H1 (cell line): ENCODE measurements at regions not wholly inside any gene's neighbourhood (a gene's known extent, or its start where the extent isn't known, plus 50 kb on each side); places are given as distances from the start of the nearest gene placed in this dataset.

Experiments
- CTCF ChIA-PET: fragments of 300-600 bp; sonication (Branson Sonifier 250); formaldehyde crosslinking; loops from one replicate; lab custom pipeline; 2021; ENCODE audit not compliant: partially characterized antibody; lab: Charles Lee
- POLR2A ChIA-PET: fragments of 300-600 bp; sonication (Branson Sonifier 250); formaldehyde crosslinking; loops from one replicate; lab custom pipeline; 2021; ENCODE audit warnings: inconsistent platforms; ENCODE audit not compliant: partially characterized antibody; lab: Charles Lee
- DNase-seq, 2 experiments: peaks; one replicate each; pipeline versions ENCODE4 v3.0.0 to v3.0.0-alpha.2; 2010 to 2022; ENCODE audit warnings: low spot score in 2 of 2, low read depth in 1 of 2, mixed read lengths in 1 of 2
- FAIRE-seq: peaks from 2 replicates; lab custom pipeline; 2011; peaks lifted over from hg19 to GRCh38; lab: Jason Lieb, UNC
- H2AFZ ChIP-seq: 2 replicates; pipeline ENCODE4 v1.8.1; 2012; ENCODE audit warnings: low read length, inconsistent platforms
- H2AK5ac ChIP-seq: 2 replicates; pipeline ENCODE4 v1.6.1; 2013; ENCODE audit warnings: low read depth, low read length
- H2BK120ac ChIP-seq: replicated peaks from 2 replicates; pipeline ENCODE3; 2013; ENCODE audit warnings: low read depth, low read length, inconsistent platforms
- H2BK12ac ChIP-seq: 2 replicates; pipeline ENCODE4 v1.6.1; 2013; ENCODE audit warnings: low read depth, low read length
- H2BK15ac ChIP-seq: 2 replicates; pipeline ENCODE4 v1.6.1; 2013; ENCODE audit warnings: low read length
- H2BK20ac ChIP-seq: 2 replicates; pipeline ENCODE4 v1.6.1; 2013; ENCODE audit warnings: low read length
- H2BK5ac ChIP-seq: 2 replicates; pipeline ENCODE4 v1.6.1; 2013; ENCODE audit warnings: low read depth, low read length
- H3K14ac ChIP-seq: 2 replicates; pipeline ENCODE4 v1.6.1; 2013; ENCODE audit warnings: inconsistent platforms; ENCODE audit not compliant: insufficient read length
- H3K18ac ChIP-seq: 2 replicates; pipeline ENCODE4 v1.6.1; 2013; ENCODE audit warnings: low read length; ENCODE audit errors: extremely low read depth
- H3K23ac ChIP-seq: 2 replicates; pipeline ENCODE4 v1.6.1; 2013; ENCODE audit warnings: inconsistent platforms; ENCODE audit not compliant: insufficient read length
- H3K23me2 ChIP-seq: 2 replicates; pipeline ENCODE4 v1.6.1; 2013; ENCODE audit warnings: low read depth, low read length
- H3K27ac ChIP-seq: 2 replicates; pipeline ENCODE4 v1.6.1; 2011; ENCODE audit warnings: low read depth, low read length, inconsistent platforms
- H3K27me3 ChIP-seq, 4 experiments: replicated peaks in 1 of 4; 1 replicate in 1 of 4; 2 replicates in 3 of 4; pipeline versions ENCODE4 v1.6.1 to v1.8.1; 2011 to 2013; ENCODE audit warnings: low read length in 3 of 4, mild to moderate bottlenecking in 3 of 4, inconsistent platforms in 2 of 4, mixed read lengths in 2 of 4, moderate library complexity in 1 of 4; ENCODE audit not compliant: control insufficient read depth in 3 of 4, insufficient read depth in 3 of 4; ENCODE audit errors: extremely low read depth in 1 of 4
- H3K36me3 ChIP-seq, 4 experiments: 2 replicates each; pipeline versions ENCODE4 v1.6.1 to v1.8.1; 2011 to 2013; ENCODE audit warnings: mild to moderate bottlenecking in 4 of 4, low read length in 3 of 4, moderate library complexity in 2 of 4, control low read depth in 1 of 4, inconsistent platforms in 1 of 4; ENCODE audit not compliant: insufficient read depth in 4 of 4, control insufficient read depth in 2 of 4
- H3K4ac ChIP-seq: replicated peaks from 2 replicates; pipeline ENCODE3; 2013; ENCODE audit warnings: low read length, low read depth, mixed read lengths, inconsistent platforms; ENCODE audit not compliant: insufficient read length
- H3K4me1 ChIP-seq, 4 experiments: replicated peaks in 1 of 4; 1 replicate in 1 of 4; 2 replicates in 3 of 4; pipeline versions ENCODE4 v1.6.1 to v1.8.1; 2011 to 2013; ENCODE audit warnings: low read length in 3 of 4, inconsistent platforms in 2 of 4, mixed read lengths in 1 of 4; ENCODE audit not compliant: insufficient read depth in 4 of 4, control insufficient read depth in 3 of 4
- H3K4me2 ChIP-seq, 2 experiments: 2 replicates each; pipeline versions ENCODE4 v1.6.1 to v1.8.1; 2011 to 2013; ENCODE audit warnings: low read depth in 2 of 2, low read length in 2 of 2, control low read depth in 1 of 2, inconsistent platforms in 1 of 2, mild to moderate bottlenecking in 1 of 2; ENCODE audit not compliant: insufficient read depth in 1 of 2
- H3K4me3 ChIP-seq, 4 experiments: fragments of 200-600, 300-600 bp in 1 of 4; sonication (generic), shearing (Covaris generic), sonication (Bioruptor Twin) in 1 of 4; 2 replicates each; pipeline versions ENCODE4 v1.5.1 to v1.8.1; 2011 to 2016; ENCODE audit warnings: low read length in 4 of 4, low read depth in 3 of 4, control low read depth in 2 of 4, inconsistent platforms in 2 of 4, mild to moderate bottlenecking in 2 of 4, mixed read lengths in 1 of 4, moderate library complexity in 1 of 4; ENCODE audit not compliant: insufficient read depth in 2 of 4; ENCODE audit errors: extremely low read depth in 1 of 4
- H3K56ac ChIP-seq: replicated peaks from 2 replicates; pipeline ENCODE3; 2013; ENCODE audit warnings: low read depth, mild to moderate bottlenecking, mixed read lengths, low read length, inconsistent platforms; ENCODE audit not compliant: insufficient read length
- H3K79me1 ChIP-seq: 2 replicates; pipeline ENCODE4 v1.6.1; 2013; ENCODE audit warnings: low read depth, low read length, control low read depth
- H3K79me2 ChIP-seq, 2 experiments: 2 replicates each; pipeline versions ENCODE4 v1.6.1 to v1.8.1; 2012 to 2013; ENCODE audit warnings: low read length in 2 of 2, mild to moderate bottlenecking in 2 of 2, inconsistent platforms in 1 of 2; ENCODE audit not compliant: insufficient read depth in 2 of 2, control insufficient read depth in 1 of 2
- H3K9ac ChIP-seq, 4 experiments: replicated peaks in 1 of 4; 1 replicate in 1 of 4; 2 replicates in 3 of 4; pipeline versions ENCODE4 v1.6.1 to v1.8.1; 2011 to 2013; ENCODE audit warnings: low read depth in 3 of 4, low read length in 3 of 4, control low read depth in 2 of 4, mild to moderate bottlenecking in 2 of 4, moderate library complexity in 2 of 4, inconsistent platforms in 1 of 4; ENCODE audit errors: extremely low read depth in 1 of 4
- H3K9me3 ChIP-seq, 2 experiments: 2 replicates each; pipeline versions ENCODE4 v1.6.1 to v1.8.1; 2012 to 2013; ENCODE audit warnings: mild to moderate bottlenecking in 2 of 2, moderate library complexity in 2 of 2, control low read depth in 1 of 2, inconsistent platforms in 1 of 2, low read depth in 1 of 2, low read length in 1 of 2, mixed read lengths in 1 of 2; ENCODE audit not compliant: insufficient read depth in 2 of 2
- H4K20me1 ChIP-seq, 2 experiments: replicated peaks in 1 of 2; 2 replicates each; pipeline versions ENCODE3 to v1.8.1; 2011 to 2013; ENCODE audit warnings: inconsistent platforms in 2 of 2, low read length in 2 of 2, mild to moderate bottlenecking in 1 of 2; ENCODE audit not compliant: insufficient read depth in 2 of 2, control insufficient read depth in 1 of 2
- H4K5ac ChIP-seq: 2 replicates; pipeline ENCODE4 v1.6.1; 2013; ENCODE audit warnings: low read length, low read depth, mixed read lengths, inconsistent platforms; ENCODE audit not compliant: insufficient read length
- H4K8ac ChIP-seq: 2 replicates; pipeline ENCODE4 v1.8.0; 2013; ENCODE audit warnings: mild to moderate bottlenecking, moderate library complexity, low read length, inconsistent platforms; ENCODE audit not compliant: insufficient read depth; ENCODE audit errors: extremely low read depth
- H4K91ac ChIP-seq: replicated peaks from 2 replicates; pipeline ENCODE3; 2013; ENCODE audit warnings: low read length, mixed read lengths, inconsistent platforms; ENCODE audit not compliant: insufficient read length
- CBX8 ChIP-seq: fragments of 300-800, 300-1000 bp; sonication (generic); IDR thresholded peaks from 2 replicates; pipeline ENCODE4 v1.7.1; 2016; ENCODE audit warnings: low read depth, low read length, borderline replicate concordance
- EGR1 ChIP-seq: IDR thresholded peaks from 2 replicates; pipeline ENCODE4 v1.6.1; 2011; ENCODE audit warnings: low read depth, low read length, borderline replicate concordance
- HDAC6 ChIP-seq: IDR thresholded peaks from one replicate; pipeline ENCODE4 v1.7.1; 2012; ENCODE audit warnings: low read depth, mild to moderate bottlenecking, inconsistent platforms, low read length, moderate library complexity
- KDM5A ChIP-seq: fragments of 200-600 bp; IDR thresholded peaks from 2 replicates; pipeline ENCODE4 v1.7.1; 2012; ENCODE audit warnings: mild to moderate bottlenecking, low read length, inconsistent platforms, mixed read lengths
- MAFK ChIP-seq: IDR thresholded peaks from 2 replicates; pipeline ENCODE4 v1.6.1; 2012; ENCODE audit warnings: low read depth, mild to moderate bottlenecking, improper control_type of control experiment, low read length
- POLR2AphosphoS5 ChIP-seq: IDR thresholded peaks from 2 replicates; pipeline ENCODE4 v1.6.1; 2011; ENCODE audit warnings: low read depth, low read length
- RBBP5 ChIP-seq: IDR thresholded peaks from 2 replicates; pipeline ENCODE4 v1.7.1; 2012; ENCODE audit warnings: low read depth, mild to moderate bottlenecking, inconsistent platforms, low read length, moderate library complexity, borderline replicate concordance
- RXRA ChIP-seq: IDR thresholded peaks from 2 replicates; pipeline ENCODE4 v1.6.1; 2011; ENCODE audit warnings: low read depth, mild to moderate bottlenecking, low read length, moderate library complexity; ENCODE audit not compliant: insufficient read depth
- SIN3A ChIP-seq, 2 experiments: IDR thresholded peaks in 1 of 2; conservative IDR thresholded peaks in 1 of 2; 2 replicates each; pipeline ENCODE4 v1.6.1; 2011 to 2012; ENCODE audit warnings: low read length in 2 of 2, improper control_type of control experiment in 1 of 2, low read depth in 1 of 2, mild to moderate bottlenecking in 1 of 2
- SUZ12 ChIP-seq: fragments of 200-600 bp; sonication (generic); IDR thresholded peaks from 2 replicates; pipeline ENCODE4 v1.6.1; 2012; ENCODE audit warnings: mild to moderate bottlenecking, inconsistent platforms, low read length, moderate library complexity, mixed read lengths
- YY1 ChIP-seq: IDR thresholded peaks from 2 replicates; pipeline ENCODE4 v1.6.1; 2011; ENCODE audit warnings: low read depth, mild to moderate bottlenecking, low read length
- WGBS, 2 experiments: shearing (Covaris generic) in 1 of 2; methylation state at CpG; one replicate each; pipeline versions ENCODE4 v1.1.6 to v1.1.7; 2013 to 2015; ENCODE audit warnings: low lambda C conversion rate in 2 of 2, mixed read lengths in 2 of 2, inconsistent platforms in 1 of 2, low coverage in 1 of 2, missing lambda C conversion rate in 1 of 2; ENCODE audit not compliant: insufficient replicate concordance in 2 of 2, insufficient coverage in 1 of 2, insufficient read length in 1 of 2; ENCODE audit errors: extremely low coverage in 1 of 2, missing lambda C conversion rate in 1 of 2; 5-methylcytosine and 5-hydroxymethylcytosine counted together
- TF ChIP-seq, protein P1 (sequence below): IDR thresholded peaks from 2 replicates; pipeline ENCODE4 v1.6.1; 2012; ENCODE audit warnings: inconsistent platforms
- TF ChIP-seq, protein P2 (sequence below): IDR thresholded peaks from 2 replicates; pipeline ENCODE4 v1.6.1; 2012; ENCODE audit warnings: low read length, inconsistent platforms

DNA sequence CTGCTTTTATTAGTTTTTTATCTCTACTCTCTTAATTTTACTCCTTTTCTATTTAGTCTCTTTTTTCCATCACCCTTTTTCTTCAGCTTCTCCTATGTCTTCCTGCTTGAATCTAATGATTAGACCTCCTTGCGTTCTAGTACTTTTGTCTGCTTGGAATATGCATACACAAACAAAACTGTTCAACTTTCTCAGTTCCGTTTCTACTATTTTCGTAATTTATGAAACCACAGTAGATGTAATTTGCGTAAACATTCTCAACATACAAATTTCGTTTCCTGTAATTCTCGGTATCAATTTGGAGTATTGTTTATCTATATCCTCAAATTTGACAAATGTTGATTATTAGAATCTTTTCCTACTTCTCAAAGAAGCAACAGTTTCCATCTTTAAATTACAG is 772.5 kb downstream of the USP25 start:
- Histone ChIP-seq H2BK15ac (no peak overlapping the region), H3K23me2 (no peaks in the 10 kb centered on the region), H2BK5ac (no peak overlapping the region), H3K4me3 (no peak overlapping the region), H2BK20ac (no peak overlapping the region), H4K8ac (no peak overlapping the region), H3K14ac (no peak overlapping the region), H2BK120ac (no peak overlapping the region), H3K4me1 (no peaks in the 10 kb centered on the region), H3K9me3 (no peaks in the 10 kb centered on the region), H2BK12ac (no peak overlapping the region), H3K36me3 (no peaks in the 10 kb centered on the region), H2AFZ (no peak overlapping the region), H3K56ac (no peak overlapping the region), H3K18ac (no peak overlapping the region), H3K79me1 (no peaks in the 10 kb centered on the region), H4K91ac (no peak overlapping the region), H3K23ac (no peak overlapping the region), H3K4ac (no peak overlapping the region), H4K5ac (no peak overlapping the region), H3K9ac (no peak overlapping the region), H4K20me1 (no peaks in the 10 kb centered on the region), H3K4me2 (no peak overlapping the region), H2AK5ac (no peak overlapping the region), H3K79me2 (no peaks in the 10 kb centered on the region), H3K27me3 (no peaks in the 10 kb centered on the region), H3K27ac (no peak overlapping the region)
- POLR2A ChIA-PET, result no interaction called here
- 91% methylated on average over 6 of the region's 6 CpGs; no CpG with 5 or more reads in 1 of the 2 experiments for WGBS, 2 experiments
- no peak for DNase-seq
- no peak for FAIRE-seq
- CTCF ChIA-PET, result no interaction called here
- TF ChIP-seq, protein P1, sequence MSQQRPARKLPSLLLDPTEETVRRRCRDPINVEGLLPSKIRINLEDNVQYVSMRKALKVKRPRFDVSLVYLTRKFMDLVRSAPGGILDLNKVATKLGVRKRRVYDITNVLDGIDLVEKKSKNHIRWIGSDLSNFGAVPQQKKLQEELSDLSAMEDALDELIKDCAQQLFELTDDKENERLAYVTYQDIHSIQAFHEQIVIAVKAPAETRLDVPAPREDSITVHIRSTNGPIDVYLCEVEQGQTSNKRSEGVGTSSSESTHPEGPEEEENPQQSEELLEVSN, result no peak
- TF ChIP-seq HDAC6 (no peak), YY1 (no peak), SUZ12 (no peak), SIN3A (conservative IDR thresholded peaks at IDR 0.05 in 1 of 2, IDR thresholded peaks at IDR 0.05 in 1 of 2; ENCODE audit: low read depth in 1 of 2, low read length in 2 of 2) (no peak), MAFK (no peak), RXRA (no peak), KDM5A (no peak), CBX8 (no peak), RBBP5 (no peak), EGR1 (no peak), POLR2AphosphoS5 (no peak)
- TF ChIP-seq, protein P2, sequence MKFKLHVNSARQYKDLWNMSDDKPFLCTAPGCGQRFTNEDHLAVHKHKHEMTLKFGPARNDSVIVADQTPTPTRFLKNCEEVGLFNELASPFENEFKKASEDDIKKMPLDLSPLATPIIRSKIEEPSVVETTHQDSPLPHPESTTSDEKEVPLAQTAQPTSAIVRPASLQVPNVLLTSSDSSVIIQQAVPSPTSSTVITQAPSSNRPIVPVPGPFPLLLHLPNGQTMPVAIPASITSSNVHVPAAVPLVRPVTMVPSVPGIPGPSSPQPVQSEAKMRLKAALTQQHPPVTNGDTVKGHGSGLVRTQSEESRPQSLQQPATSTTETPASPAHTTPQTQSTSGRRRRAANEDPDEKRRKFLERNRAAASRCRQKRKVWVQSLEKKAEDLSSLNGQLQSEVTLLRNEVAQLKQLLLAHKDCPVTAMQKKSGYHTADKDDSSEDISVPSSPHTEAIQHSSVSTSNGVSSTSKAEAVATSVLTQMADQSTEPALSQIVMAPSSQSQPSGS, result no peak
